ENCODE measurements at regions not wholly inside any gene's neighbourhood (a gene's known extent, or its start where the extent isn't known, plus 50 kb on each side); places are given as distances from the start of the nearest gene placed in this dataset.

DNA sequence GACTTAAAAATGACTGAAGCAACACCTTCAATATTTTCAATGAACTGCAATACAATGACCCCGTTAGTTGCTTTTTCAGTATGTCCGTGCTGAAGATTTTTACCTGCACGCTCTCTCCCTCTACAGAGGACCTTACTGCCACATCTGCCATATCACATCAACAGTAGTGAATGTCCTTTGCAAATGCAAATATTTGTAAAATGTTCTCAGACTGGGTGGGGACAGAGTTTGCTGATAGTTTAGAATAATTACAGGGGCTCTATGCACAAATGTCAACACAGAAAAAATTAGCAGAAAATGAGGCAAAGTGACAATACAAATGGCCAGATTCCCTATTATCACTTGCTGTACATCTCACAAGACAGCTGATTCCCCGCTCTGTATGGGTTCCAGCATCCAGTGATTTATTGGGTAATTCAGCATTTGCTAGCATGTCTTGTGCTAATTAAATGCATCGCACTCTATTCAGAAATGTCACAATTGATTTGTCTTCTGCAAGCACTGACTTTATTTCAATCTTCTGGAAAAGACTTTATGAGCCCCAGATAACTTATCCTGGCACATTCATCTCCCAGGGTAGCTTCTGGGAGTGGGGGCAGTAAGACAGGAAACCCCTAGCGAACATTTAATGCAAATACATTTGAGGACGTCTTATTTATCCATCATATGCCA is 69.1 kb upstream of the PTER start:
- H3K9me3 ChIP-seq (replicated peaks in 1 of 3) = no peaks in the 10 kb centered on the region
- H3K27me3 ChIP-seq = peaks cover 5% of the 10 kb centered on the region
- H3K4me1 ChIP-seq (replicated peaks in 1 of 2) = no peaks in the 10 kb centered on the region
- TF ChIP-seq CTCF (IDR thresholded peaks at IDR 0.05) (no peak), POLR2A (IDR thresholded peaks at IDR 0.05) (no peak)
- H3K27ac ChIP-seq = no peak overlapping the region
- DNase-seq = no peak
- WGBS, 4 donors = 53 to 59% (median 55%) methylated on average over 7 of the region's 7 CpGs
- no peak overlapping the region for H3K4me3 ChIP-seq
- no peaks in the 10 kb centered on the region for H3K36me3 ChIP-seq (replicated peaks in 1 of 2)
- intact Hi-C loops (cut with DNase I) = no loop called here

GRCh38 chr10:16381083-16381482 is 55.7 kb upstream of the PTER start:
- 53 to 65% (median 61%) methylated on average over 3 of the region's 3 CpGs for WGBS, 4 donors
- no peak overlapping the region for H3K27ac ChIP-seq
- no peak overlapping the region for H3K4me3 ChIP-seq
- no peak for TF ChIP-seq CTCF (IDR thresholded peaks at IDR 0.05)
- no peak for TF ChIP-seq POLR2A (IDR thresholded peaks at IDR 0.05)
- no peaks in the 10 kb centered on the region for H3K4me1 ChIP-seq (replicated peaks in 1 of 2)
- no peak for DNase-seq
- no peaks in the 10 kb centered on the region for H3K36me3 ChIP-seq (replicated peaks in 1 of 2)
- no peaks in the 10 kb centered on the region for H3K27me3 ChIP-seq
- H3K9me3 ChIP-seq (replicated peaks in 1 of 3) = no peaks in the 10 kb centered on the region
- intact Hi-C loops (cut with DNase I) = no loop called here

DNA sequence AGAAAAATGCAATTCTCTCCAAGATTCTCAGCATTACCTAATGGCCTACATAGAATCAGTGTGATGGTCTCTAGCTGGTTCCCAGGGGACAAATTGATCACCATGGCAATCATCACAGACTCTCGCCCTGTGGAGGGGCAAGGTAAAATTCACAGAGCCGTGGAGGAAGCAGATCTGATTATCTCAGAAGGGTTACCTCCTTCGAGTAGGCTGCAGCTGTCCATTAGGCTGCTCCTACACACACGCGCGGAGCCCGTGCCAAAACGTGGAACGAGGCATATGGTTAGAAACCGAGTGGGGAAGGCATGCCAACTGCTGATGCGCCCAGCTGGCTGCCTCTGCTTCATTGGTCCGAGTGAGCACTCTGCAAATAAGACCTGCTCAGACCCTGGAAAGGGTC is 52.8 kb upstream of the PTER start:
- H3K27ac ChIP-seq = no peak overlapping the region
- no peaks in the 10 kb centered on the region for H3K9me3 ChIP-seq (replicated peaks in 1 of 3)
- no peak overlapping the region for H3K4me3 ChIP-seq
- no peaks in the 10 kb centered on the region for H3K4me1 ChIP-seq (replicated peaks in 1 of 2)
- DNase-seq = no peak
- TF ChIP-seq CTCF (IDR thresholded peaks at IDR 0.05) (no peak), POLR2A (IDR thresholded peaks at IDR 0.05) (no peak)
- H3K27me3 ChIP-seq = no peaks in the 10 kb centered on the region
- WGBS, 4 donors = 51 to 59% (median 56%) methylated on average over 12 of the region's 12 CpGs
- intact Hi-C loops (cut with DNase I) = no loop called here
- H3K36me3 ChIP-seq (replicated peaks in 1 of 2) = no peaks in the 10 kb centered on the region

- WGBS, 4 donors = 50 to 57% (median 56%) methylated on average over 9 of the region's 9 CpGs
- Histone ChIP-seq H3K27me3 (no peaks in the 10 kb centered on the region), H3K9me3 (replicated peaks in 1 of 3) (no peaks in the 10 kb centered on the region), H3K36me3 (replicated peaks in 1 of 2) (no peaks in the 10 kb centered on the region), H3K4me1 (replicated peaks in 1 of 2) (no peaks in the 10 kb centered on the region), H3K27ac (no peak overlapping the region), H3K4me3 (no peak overlapping the region)
- intact Hi-C loops (cut with DNase I) = no loop called here
- TF ChIP-seq CTCF (IDR thresholded peaks at IDR 0.05) = no peak
- no peak for TF ChIP-seq POLR2A (IDR thresholded peaks at IDR 0.05)
- DNase-seq = no peak
Observed at GRCh38 chr10:16386855-16387254, 50.0 kb upstream of the PTER start.

Small RNA genes in the stretch of these regions (small RNA-seq; reads per million reads assigned to genes)
- gene RF00322 (0 reads per million in 2 donors), gene RNU6-1075P (0 reads per million in 2 donors)
